PC-3 (cell line): ENCODE measurements at regions not wholly inside any gene's neighbourhood (a gene's known extent, or its start where the extent isn't known, plus 50 kb on each side); places are given as distances from the start of the nearest gene placed in this dataset.

Experiments
- EZH2 ChIP-seq: fragments of 300-600 bp; sonication (generic); IDR thresholded peaks from one replicate; pipeline ENCODE4 v1.6.1; 2017; ENCODE audit warnings: antibody characterized with exemption, mild to moderate bottlenecking, low read length; ENCODE audit not compliant: unreplicated experiment
- TF ChIP-seq, protein P1 (sequence below): fragments of 300-600 bp; sonication (generic); conservative IDR thresholded peaks from 2 replicates; pipeline ENCODE4 v1.5.1; 2017; ENCODE audit warnings: antibody characterized with exemption, low read depth, mild to moderate bottlenecking, low read length

GRCh38 chr12:16424531-16424930, 77.1 kb downstream of the MGST1 start:
- TF ChIP-seq, protein P1, sequence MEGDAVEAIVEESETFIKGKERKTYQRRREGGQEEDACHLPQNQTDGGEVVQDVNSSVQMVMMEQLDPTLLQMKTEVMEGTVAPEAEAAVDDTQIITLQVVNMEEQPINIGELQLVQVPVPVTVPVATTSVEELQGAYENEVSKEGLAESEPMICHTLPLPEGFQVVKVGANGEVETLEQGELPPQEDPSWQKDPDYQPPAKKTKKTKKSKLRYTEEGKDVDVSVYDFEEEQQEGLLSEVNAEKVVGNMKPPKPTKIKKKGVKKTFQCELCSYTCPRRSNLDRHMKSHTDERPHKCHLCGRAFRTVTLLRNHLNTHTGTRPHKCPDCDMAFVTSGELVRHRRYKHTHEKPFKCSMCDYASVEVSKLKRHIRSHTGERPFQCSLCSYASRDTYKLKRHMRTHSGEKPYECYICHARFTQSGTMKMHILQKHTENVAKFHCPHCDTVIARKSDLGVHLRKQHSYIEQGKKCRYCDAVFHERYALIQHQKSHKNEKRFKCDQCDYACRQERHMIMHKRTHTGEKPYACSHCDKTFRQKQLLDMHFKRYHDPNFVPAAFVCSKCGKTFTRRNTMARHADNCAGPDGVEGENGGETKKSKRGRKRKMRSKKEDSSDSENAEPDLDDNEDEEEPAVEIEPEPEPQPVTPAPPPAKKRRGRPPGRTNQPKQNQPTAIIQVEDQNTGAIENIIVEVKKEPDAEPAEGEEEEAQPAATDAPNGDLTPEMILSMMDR: no peak
- TF ChIP-seq EZH2: no peak
